HUDEP-2 (cell line): ENCODE measurements at regions not wholly inside any gene's neighbourhood (a gene's known extent, or its start where the extent isn't known, plus 50 kb on each side); places are given as distances from the start of the nearest gene placed in this dataset.

Experiments used
- DNase-seq, 76 experiments: peaks; one replicate each; lab custom pipeline; 2025; ENCODE audit not compliant: unreplicated experiment in 76 of 76; lab: John Stamatoyannopoulos, UW

DNA sequence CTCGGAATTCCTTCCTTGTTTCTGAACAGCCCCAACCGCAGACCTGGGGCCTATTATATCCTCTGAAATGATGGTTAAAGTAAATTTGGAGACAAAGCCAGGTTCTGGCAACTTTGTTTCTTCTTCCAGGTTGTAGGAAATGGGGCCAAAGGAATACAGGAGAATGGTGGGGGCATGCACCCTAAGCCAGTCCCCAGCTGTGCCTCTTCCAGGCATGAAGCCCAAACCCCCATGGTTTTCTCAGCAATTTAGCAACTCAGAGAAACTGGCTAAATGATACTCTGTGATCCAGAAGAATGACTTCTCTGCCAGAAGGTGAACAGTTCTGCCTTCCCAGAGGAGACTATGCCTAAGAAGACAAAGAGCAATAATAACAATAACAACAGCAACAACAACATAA lies 635.0 kb upstream of the FANCL start:
- no peak for DNase-seq

DNA sequence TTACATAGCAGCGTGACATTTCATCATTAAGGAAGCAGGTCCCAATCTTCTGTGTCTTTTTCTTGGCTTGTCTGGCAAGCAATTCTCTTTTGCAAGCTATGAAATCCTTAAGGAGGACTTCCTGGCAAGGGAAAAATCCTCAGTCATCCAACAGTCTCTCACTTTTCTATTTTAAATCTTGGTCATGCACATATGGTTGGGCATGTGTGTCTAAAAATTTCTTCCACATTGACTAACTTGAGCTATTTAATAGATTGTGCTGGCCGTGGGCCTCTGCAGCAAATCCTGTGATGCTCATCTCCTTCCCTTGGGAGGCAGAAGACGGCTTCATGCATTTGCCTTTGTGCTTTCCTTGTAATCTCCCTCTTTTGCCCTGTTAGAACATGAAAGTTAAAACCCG lies 634.3 kb upstream of the FANCL start:
- no peak for DNase-seq

DNA sequence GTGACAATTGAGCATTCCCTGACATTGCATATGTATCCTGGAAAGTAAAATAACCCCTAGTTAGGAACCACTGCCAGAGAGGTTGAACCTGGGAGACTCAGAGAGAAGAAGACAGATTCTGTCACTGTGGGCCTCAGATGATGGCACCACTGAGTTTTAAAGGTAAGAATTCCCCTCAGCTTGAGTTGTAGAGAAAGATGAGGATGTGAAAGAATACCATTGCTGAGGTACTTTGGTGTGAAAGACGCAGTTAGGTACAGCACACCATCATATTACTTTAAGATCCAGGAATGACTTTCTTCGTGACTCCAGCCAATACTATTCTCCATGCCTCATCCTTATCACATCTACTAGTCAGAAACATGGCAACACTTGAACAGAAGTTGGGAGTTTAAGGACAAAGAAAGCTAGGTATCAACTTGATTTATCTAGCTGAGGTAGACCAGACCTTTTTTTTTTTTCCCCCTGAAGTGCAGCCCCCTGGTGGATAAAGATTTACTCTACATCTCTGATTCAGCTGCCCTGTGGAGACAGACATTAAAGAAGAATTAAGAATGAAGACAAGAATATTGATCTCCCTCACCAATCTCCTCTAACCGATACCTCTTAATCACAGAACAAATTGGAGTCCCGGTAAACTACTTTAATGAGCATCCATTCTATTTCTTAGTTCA lies 630.5 kb upstream of the FANCL start:
- peak in 1 of 76 experiments; percentile 1 for DNase-seq

DNA sequence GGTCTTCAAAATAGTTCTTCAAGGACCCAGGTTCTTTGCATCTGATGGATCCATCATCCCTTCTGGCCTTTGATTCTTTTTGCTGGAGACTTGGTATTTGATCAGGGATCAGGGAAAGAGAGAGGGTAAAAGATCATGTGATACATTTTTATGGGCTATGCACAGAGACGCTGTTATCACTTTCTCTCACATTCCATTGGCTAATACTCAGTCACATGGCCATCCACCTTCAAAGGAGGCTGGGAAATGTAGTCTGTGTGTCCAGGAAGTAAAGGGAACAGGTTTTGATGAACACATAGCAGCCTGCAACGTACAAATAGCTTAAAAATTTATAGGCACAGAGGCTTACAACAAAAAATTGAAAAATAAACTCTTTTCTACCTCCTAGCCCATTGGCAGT lies 629.6 kb upstream of the FANCL start:
- DNase-seq, result peak in 1 of 76 experiments; percentile 17

DNA sequence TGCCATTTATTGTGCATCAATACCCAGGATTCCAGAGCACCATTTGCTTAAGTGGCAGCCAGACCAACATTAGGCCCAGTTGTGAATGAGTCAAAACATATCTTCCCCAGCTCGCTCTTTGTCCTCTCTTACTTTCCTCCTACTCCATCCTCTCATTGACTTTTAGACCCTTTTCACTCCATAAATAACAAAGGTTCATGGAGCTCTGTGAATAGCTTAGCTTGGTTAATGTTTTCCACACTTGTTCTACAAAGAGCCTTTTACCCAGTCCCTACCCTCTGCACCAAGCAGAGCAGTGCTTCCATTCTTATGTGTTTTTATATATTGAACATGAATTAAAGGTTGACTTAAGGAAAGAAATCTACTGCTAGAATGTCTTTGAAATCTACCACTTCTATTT lies 625.8 kb upstream of the FANCL start:
- no peak for DNase-seq

DNA sequence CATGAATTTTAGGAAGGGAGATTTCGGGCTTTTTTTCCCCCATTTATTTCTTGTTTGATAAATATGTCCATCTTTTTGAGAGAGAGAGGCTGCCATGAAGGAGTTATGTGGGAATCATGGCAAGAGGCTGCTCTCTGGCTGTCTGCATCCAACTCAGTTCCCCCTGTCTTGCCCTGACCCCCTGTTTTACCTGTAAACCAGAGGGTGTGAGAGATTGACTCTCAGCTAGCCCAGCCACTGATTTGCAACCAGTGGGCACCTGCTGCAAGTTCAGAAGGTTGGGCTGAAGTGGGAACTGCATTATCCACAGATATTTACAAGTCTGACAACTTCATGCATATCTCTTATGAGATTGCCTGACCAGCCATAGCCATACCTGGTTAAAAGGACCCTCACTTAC lies 625.4 kb upstream of the FANCL start:
- DNase-seq, result no peak

DNA sequence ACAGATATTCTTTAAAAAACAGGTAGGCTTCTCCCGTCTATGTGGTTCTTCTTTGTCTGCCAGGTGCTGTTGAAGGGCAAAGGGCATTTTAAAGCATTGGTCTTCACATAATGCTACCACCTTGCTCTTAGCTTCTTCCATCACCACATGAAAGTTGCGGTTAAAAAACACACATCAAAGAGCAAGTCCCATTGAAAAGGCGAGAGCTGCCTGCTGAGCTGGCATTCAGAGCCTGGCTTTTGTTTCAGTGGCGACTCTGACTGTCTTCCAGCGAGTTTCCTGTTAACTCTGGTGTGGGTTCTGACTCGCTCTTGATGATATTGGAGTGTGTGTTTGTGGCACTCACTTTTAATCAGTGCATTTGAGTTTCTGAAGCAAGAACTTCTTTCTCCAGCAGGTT lies 624.9 kb upstream of the FANCL start:
- DNase-seq, result no peak

DNA sequence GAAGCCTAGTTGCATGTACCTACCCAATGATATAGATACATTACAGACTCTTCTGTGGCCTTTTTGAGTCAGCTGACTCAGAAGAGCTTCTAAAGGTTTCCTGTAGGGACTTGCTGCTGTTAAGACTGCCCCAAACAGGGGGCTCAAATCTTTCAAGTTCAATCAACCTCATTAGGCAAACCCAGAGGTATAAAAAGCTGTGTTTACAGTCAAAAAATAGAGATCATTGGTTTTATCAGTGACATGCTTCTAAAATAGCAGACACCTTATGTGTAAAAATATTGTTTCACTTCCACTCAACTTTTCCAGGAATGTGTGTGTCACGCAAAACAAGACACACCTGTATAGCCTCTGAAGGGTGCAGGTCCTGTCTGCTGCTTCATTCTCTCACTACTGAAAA lies 624.3 kb upstream of the FANCL start:
- no peak for DNase-seq

DNA sequence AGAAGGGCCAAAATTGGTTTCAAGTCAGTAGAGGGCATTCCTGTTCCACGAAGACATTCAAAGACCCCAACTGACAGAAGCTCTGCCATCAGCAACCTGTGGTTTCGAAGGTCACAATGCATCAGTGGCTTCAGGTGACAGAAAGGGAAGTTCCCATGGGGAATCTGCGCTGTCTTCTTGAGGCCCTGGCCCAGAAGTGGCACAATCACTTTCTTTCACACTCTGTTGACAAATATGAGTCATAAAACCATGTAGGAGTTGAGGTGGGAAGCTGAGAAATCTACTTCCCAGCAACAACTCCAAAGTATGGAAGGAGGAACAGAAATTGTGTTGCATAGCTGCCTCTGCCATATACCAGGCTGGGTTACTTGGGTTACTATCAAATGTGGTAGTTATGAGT lies 621.1 kb upstream of the FANCL start:
- DNase-seq, result no peak

DNA sequence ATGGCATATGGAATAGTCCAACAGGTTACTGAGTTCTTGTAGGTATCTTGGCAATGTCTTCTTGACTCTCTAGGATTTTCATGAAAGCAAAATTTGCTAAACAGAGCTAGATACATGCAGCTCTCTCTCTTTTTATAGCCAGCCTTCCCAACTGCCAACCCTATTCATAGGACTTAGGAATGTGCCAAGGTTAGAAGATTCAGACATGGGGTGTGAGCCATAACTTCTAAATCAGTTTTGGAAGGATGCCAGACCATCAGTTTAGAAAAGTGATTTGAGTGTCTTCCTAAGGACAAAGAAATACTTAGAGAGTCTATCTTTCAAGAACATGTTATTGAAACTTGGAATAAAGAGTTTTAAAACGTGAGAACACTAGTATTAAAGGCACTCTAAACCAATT lies 619.5 kb upstream of the FANCL start:
- DNase-seq, result no peak

DNA sequence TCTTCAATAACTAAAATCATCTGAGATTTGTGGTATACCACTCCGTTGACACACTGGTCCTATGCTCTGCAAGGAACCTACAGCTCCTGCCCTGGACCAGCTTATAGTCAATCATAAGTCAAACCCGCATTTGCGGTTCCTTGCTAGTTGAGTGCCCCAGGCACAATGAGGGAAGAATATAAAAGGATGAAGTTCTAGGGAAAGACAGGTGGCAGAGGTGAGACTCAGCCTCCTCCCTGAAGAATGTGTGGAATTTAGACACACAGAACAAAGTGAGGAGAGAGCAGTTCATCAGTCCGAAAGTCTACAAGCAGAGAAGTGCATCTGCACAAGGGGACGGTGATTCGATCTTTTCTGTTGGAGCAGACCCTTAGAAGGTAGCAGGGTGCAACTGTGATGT lies 615.0 kb upstream of the FANCL start:
- no peak for DNase-seq

DNA sequence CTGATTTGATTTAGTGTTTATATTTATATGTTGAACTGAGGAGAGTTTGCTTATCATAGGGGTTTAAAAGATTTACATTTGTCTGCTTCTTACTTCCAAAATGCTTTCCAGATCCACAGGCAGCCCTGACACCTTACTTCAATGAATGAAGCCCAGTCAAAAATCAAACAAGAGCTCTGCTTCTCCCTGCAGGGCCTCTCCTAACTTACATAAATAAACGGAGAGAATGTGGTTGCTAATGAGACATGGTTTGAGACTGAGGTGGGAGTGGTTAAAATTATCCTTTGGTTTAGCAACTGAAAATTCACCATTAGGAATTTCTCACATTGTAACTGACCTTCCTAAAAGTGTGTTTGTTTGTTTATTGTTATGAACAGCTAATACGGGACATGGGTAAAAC lies 612.3 kb upstream of the FANCL start:
- no peak for DNase-seq

DNA sequence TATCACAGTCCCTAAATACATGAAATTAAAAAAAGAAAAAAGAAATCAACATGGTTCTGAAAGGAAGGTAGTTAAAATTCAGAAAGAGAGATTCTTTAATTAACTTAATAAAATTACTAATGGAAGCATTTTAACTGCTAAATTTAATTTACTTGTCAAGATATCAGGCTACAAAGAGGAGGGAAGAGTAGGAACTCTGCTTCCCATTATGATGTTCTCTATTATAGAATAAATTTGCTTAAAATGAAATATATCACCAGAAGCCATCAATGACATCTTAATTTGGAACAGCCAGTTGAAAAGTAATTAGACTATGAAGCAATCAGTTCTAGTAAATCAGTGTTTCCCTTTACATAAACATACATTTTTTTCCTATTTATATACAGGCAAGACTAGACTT lies 611.8 kb upstream of the FANCL start:
- no peak for DNase-seq

DNA sequence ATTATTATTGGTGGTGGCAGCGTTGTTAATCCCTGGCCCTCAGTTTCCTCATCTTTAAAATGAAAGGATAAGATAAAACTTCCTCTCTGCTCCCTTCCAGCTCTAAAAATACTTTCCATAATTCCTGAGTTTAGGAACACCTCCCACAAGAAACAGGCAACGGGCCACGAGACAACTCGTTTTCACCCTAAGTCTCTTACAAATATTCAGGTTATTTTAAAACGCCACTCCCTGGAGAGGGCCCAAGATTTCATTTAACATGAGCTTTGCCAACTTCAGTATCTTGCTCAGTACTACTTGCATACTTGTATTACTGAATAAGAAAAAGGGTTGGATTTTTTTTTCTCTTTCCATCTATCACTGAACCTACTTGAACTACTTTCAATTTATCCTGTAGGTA lies 611.1 kb upstream of the FANCL start:
- no peak for DNase-seq

DNA sequence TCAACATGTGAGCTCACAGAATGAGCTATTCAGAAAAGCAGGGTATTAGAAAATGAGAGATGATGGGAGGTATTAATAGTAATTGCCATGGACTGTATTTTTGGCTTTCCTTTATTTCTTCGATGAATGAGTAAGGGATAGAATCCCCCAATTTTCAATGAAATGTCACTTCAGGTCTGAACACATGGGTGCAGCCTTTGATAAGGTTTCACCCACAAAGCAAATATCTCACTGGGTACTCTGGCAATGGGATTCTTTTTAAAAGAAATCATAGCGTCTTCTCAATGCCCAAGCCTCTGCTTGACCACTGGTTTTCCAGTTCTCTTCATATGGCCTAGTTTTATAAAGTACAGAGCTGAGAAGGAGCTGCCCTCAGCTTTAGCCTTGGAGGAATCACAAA lies 610.5 kb upstream of the FANCL start:
- no peak for DNase-seq

DNA sequence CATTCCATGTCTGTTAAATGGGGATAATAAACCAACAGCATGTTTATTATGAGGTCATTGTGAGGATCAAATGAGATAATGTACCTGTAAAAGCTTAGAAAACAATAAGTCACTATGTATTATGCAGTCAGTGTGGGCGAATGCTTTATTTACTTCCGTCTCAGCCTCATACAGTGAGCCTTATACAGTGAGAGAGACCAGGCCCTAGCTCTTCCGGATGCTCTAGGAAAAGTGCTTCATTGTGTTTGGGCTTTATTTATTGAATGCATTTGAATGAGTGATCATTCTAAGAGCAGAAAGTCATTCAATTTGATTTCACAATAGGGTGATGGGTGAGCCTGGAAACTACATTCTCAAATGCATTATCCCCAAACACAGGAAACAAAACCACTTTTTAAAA lies 603.9 kb upstream of the FANCL start:
- DNase-seq, result no peak

DNA sequence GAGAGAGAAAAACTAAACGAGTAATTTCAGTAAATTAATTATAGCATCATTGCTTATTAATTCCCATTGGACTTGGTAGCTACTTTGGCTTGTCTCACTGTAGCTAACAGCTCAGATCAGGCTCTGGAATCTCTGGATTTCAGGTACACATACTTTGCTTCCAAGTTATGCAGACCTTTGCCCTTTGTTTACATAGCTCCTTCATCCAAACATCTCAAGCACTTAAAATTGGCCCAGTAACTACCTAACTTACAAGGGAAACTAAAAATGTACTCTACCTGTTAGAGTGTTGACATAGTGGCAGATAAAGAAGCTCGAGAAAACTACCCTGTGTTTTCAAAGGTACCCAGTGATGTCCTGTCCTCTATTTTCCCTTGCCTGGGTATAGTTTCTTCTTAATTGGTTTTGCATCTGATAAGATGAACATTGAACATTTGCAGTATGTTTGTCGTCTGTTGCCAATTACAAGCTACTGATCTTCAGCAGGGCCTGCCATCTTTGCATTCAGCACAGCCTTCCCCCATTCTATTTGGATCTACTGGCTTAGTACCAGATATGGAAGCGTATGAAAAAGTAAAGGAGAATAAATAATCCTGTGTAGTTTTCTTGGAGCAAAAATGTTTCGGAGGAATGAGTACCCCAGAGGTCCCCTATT lies 601.5 kb upstream of the FANCL start:
- no peak for DNase-seq

DNA sequence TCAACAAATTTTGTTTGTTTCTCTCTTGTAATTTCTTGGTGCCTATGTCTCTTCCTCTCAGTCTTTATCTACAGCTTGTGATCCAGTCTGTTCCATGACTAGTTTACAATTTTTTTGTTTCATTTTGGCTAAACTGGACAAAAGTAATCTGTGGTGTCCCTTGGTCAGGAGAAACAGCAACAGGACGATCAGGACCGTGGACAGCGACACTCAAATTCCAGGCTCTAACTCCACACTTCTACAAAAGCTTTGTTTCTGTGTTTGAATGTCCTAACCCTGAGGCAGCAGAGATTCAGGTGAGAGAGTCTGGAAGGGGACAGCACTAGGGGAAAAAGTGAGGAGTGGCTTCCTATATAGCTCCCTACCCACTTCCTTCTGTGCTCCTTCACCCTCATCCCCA lies 593.3 kb upstream of the FANCL start:
- DNase-seq, result peak in 13 of 76 experiments; percentile 1 to 34 (median 3)

DNA sequence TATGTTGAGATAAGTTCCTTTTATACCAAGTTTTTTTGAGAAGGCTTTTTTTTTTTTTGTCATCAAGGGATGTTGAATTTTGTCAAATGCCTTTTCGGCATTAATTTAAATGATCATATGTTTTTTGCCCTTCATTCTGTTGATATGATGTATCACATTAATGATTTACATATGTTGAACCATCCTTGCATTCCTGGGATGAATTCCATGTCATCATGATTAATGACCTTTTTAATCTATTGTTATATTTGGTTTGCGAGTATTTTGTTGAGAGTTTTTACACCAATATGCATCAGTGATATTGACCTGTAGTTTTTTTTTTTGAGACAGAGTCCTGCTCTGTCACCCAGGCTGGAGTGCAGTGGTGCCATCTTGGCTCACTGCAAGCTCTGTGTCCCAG lies 585.7 kb upstream of the FANCL start:
- DNase-seq, result no peak

DNA sequence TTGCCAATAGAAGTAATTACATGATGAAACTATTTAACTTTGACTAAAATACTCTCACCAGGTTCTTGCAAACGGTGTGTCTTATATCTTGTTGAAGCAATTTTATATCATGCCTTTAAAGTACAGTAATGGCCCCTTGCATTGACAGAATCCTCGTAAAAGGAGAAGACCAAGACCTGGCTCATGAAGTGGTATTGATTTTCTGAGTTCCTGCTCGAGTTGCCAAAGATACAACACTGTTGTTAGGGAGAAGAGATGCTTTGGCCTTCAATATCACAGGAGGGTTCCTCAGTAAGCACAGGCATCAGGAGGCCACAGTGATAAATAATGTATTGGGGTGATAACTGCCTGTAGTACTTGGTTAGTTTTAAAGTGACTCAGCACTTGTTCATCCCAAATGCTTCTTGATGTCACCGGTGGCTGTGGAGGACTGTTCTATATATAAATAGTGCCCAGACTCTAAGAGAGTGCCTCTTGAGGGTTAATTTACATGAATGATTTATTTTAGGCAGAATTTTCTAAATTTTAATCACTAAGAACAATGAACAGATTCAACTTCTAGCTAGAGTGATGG lies 571.7 kb upstream of the FANCL start:
- DNase-seq, result no peak

DNA sequence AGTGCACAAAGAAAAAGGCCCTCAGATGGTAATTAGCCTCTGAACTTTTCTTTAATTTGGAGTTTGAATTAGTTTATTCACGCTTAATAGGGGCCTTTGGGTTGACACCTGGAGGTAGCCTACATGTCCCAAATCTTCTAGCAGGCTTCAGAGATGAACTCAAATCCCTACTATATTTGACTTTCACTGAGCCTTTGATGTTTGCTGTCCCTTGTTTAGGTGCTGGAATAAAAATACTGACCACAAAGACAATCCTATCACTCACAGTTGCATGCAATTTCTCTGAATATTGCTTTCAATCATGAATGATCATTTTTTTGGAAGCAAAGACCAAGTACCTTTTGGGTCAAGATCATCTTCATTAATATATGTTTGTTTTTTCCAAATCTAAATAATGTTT lies 564.0 kb upstream of the FANCL start:
- no peak for DNase-seq

DNA sequence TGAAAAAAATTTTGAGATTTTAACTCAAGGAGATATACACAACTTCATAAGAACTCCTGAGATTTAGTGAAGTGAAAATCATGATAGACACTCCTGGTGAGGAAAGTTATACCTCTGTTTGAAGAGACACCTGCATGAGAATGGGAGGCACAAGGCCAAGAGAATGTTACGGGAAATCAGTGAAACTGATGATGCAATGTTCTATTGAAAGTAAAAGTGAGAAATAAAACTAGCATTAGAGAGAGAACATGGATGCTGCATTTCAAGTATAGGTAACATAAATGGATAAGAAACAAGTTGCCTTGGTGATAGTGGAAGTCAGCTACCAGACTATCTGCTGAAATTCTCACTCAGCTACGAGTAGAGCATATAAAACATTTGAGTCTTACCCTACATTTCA lies 562.1 kb upstream of the FANCL start:
- no peak for DNase-seq
